ENCODE measurements at regions not wholly inside any gene's neighbourhood (a gene's known extent, or its start where the extent isn't known, plus 50 kb on each side); places are given as distances from the start of the nearest gene placed in this dataset.

DNA sequence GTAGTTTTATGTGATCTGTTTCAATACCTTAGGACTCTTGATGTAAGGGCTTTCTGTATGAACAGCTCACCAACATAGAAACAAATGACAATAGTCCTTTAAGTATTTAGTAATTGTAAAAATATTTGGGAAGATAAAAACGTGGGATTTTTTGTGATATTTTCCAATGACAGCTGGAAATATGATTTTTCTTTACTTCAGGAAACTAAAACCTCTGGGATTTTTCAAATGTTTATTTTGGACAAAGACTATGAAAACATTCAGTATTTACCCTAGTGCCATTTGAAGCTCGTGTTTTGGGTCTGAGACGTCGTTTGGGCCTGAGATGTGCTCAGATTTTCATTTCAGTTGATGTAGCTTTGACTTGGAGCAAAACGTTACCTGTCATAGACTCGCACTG, 240.0 kb downstream of the BMP4 start:
- TF ChIP-seq, protein P1, sequence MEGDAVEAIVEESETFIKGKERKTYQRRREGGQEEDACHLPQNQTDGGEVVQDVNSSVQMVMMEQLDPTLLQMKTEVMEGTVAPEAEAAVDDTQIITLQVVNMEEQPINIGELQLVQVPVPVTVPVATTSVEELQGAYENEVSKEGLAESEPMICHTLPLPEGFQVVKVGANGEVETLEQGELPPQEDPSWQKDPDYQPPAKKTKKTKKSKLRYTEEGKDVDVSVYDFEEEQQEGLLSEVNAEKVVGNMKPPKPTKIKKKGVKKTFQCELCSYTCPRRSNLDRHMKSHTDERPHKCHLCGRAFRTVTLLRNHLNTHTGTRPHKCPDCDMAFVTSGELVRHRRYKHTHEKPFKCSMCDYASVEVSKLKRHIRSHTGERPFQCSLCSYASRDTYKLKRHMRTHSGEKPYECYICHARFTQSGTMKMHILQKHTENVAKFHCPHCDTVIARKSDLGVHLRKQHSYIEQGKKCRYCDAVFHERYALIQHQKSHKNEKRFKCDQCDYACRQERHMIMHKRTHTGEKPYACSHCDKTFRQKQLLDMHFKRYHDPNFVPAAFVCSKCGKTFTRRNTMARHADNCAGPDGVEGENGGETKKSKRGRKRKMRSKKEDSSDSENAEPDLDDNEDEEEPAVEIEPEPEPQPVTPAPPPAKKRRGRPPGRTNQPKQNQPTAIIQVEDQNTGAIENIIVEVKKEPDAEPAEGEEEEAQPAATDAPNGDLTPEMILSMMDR (IDR thresholded peaks at IDR 0.05; ENCODE audit: borderline replicate concordance, extremely low read depth, low read length, poor library complexity, severe bottlenecking), result no peak
- TF ChIP-seq EZH2 (IDR thresholded peaks at IDR 0.05; ENCODE audit: borderline replicate concordance, low read depth, low read length, severe bottlenecking), result no peak

All from DND-41 (cell line).